Transverse colon (tissue), 4 donors: ENCODE measurements at regions not wholly inside any gene's neighbourhood (a gene's known extent, or its start where the extent isn't known, plus 50 kb on each side); places are given as distances from the start of the nearest gene placed in this dataset.

Source experiments
- DNase-seq: peaks from one replicate; pipeline ENCODE4 v3.0.0-alpha.2; 2019
- H3K27ac ChIP-seq, 4 donors: fragments of 200-600 bp; sonication (generic); 2 replicates each; pipeline ENCODE4 v1.5.1; 2016 to 2018; ENCODE audit warnings: inconsistent platforms in 4 of 4
- H3K27me3 ChIP-seq: fragments of 200-600 bp; sonication (generic); 2 replicates; pipeline ENCODE4 v1.5.1; 2017; ENCODE audit warnings: inconsistent platforms
- H3K36me3 ChIP-seq, 4 donors: fragments of 200-600 bp; sonication (generic); 2 replicates each; pipeline ENCODE4 v1.5.1; 2017 to 2019; ENCODE audit warnings: inconsistent platforms in 4 of 4
- H3K4me1 ChIP-seq, 4 donors: fragments of 200-600 bp; sonication (generic); 2 replicates each; pipeline ENCODE4 v1.5.1; 2017 to 2020; ENCODE audit warnings: inconsistent platforms in 4 of 4
- H3K4me3 ChIP-seq, 4 donors: fragments of 200-600 bp; sonication (generic); 1 replicate in 1 of 4; 2 replicates in 3 of 4; pipeline versions ENCODE4 v1.5.1 to v1.6.1; 2017 to 2019; ENCODE audit warnings: inconsistent platforms in 4 of 4
- H3K9me3 ChIP-seq, 2 donors: fragments of 200-600 bp; sonication (generic); 2 replicates each; pipeline ENCODE4 v1.5.1; 2017 to 2019; ENCODE audit warnings: inconsistent platforms in 2 of 2
- EP300 ChIP-seq: sonication (generic); formaldehyde crosslinking; IDR thresholded peaks from one replicate; pipeline ENCODE4 v1.6.1; 2017; ENCODE audit warnings: antibody characterized with exemption, low read depth
- POLR2A ChIP-seq: fragments of 450-650 bp; IDR thresholded peaks from one replicate; pipeline ENCODE4 v1.6.1; 2016; ENCODE audit warnings: antibody characterized with exemption, mild to moderate bottlenecking, moderate library complexity
- POLR2AphosphoS5 ChIP-seq, 3 donors: sonication (generic); formaldehyde crosslinking; IDR thresholded peaks; one replicate each; pipeline ENCODE4 v1.6.1; 2016; ENCODE audit warnings: antibody characterized with exemption in 3 of 3
- WGBS, 2 donors: methylation state at CpG; one replicate each; pipeline ENCODE4 v1.1.5; 2018; ENCODE audit warnings: low coverage in 1 of 2; 5-methylcytosine and 5-hydroxymethylcytosine counted together
- in situ Hi-C, 4 donors: fragments of 200-750 bp; cut with MboI; loops; one replicate each; pipeline versions ENCODE4 v1.15.0 to v1.15.1; 2017; ENCODE audit warnings: low sequenced_read_pairs in 3 of 4, low pct_ligation_motif_present in 1 of 4, low pct_unique_long_range_greater_than_20kb in 1 of 4
- intact Hi-C: fragments of 100-400 bp; cut with DNase I; formaldehyde crosslinking; loops from one replicate; pipeline ENCODE4 v1.15.1; 2023; ENCODE audit warnings: low total_unique reads
- TF ChIP-seq, protein P1 (sequence below), 5 experiments: fragments of 200-600 bp in 3 of 5; fragments of 450-650 bp in 2 of 5; sonication (generic) in 3 of 5; IDR thresholded peaks; 1 replicate in 2 of 5; 2 replicates in 3 of 5; pipeline ENCODE4 v1.5.1; 2016 to 2017; ENCODE audit warnings: antibody characterized with exemption in 5 of 5, inconsistent platforms in 3 of 5, mild to moderate bottlenecking in 2 of 5, moderate library complexity in 1 of 5

DNA sequence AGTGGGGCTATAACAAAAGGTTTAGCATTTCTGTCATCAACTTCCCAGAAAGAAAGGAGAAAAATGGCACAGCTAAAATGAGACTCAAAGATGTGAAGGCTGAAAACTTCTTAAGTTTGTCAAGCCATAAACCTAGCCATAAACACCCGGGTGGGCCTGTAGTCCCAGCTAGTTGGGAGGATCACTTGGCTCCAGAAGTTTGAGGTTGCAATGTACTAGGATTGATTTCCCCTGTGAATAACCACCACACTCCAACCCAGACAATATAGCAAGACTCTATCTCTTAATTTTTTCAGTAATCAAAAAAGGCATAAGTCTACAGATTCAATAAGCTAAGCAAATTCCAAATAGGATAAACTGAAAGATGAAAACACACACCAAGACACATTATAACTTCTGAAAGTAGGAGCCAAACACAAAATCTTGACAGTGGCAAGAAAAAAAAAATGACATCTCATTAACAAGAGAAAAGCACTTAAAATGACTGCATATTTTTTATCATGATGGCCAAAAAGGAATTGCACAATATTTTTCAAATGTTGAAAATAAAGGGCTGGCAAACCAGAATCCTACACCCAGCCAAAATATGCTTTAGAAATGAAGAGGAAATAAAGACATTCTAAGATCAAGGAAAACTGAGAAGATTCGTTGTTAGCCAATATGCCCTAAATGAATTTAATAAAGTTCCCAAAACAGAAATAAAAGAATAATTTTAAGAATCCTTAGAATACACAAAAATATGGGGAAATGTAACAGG, 308.4 kb downstream of the BRINP1 start:
- TF ChIP-seq EP300 (no peak), POLR2AphosphoS5 (IDR thresholded peaks at IDR 0.05) (no peak), POLR2A (no peak)
- TF ChIP-seq, protein P1, sequence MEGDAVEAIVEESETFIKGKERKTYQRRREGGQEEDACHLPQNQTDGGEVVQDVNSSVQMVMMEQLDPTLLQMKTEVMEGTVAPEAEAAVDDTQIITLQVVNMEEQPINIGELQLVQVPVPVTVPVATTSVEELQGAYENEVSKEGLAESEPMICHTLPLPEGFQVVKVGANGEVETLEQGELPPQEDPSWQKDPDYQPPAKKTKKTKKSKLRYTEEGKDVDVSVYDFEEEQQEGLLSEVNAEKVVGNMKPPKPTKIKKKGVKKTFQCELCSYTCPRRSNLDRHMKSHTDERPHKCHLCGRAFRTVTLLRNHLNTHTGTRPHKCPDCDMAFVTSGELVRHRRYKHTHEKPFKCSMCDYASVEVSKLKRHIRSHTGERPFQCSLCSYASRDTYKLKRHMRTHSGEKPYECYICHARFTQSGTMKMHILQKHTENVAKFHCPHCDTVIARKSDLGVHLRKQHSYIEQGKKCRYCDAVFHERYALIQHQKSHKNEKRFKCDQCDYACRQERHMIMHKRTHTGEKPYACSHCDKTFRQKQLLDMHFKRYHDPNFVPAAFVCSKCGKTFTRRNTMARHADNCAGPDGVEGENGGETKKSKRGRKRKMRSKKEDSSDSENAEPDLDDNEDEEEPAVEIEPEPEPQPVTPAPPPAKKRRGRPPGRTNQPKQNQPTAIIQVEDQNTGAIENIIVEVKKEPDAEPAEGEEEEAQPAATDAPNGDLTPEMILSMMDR (IDR thresholded peaks at IDR 0.05) = no peak
- Histone ChIP-seq H3K27ac (no peak overlapping the region), H3K4me3 (no peak overlapping the region), H3K36me3 (no peaks in the 10 kb centered on the region), H3K9me3 (no peaks in the 10 kb centered on the region), H3K27me3 (no peaks in the 10 kb centered on the region), H3K4me1 (no peaks in the 10 kb centered on the region)
- DNase-seq = no peak
- WGBS, 2 donors = 52 to 56% methylated on average over 2 of the region's 2 CpGs
- intact Hi-C loops (no loop called here), in situ Hi-C loops (no loop called here)

DNA sequence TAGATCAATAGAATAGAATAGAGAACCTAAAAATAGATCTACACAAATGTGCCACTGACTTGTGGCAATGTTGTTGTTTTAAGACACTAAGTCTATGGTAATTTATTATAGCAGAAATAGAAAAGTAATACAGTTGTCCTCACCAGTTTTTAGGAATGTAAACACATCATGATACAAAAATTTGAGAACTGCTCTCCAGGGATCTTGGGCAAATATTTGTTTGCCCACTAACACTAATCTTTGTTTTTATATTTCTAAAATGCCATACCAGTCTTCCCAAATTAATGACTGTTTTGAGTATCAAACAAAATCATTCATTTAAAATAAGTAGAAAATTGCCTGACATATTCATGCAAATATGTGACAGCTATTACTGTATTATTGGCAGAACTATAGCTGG, 297.6 kb downstream of the BRINP1 start:
- no peak for TF ChIP-seq POLR2AphosphoS5 (IDR thresholded peaks at IDR 0.05)
- TF ChIP-seq EP300 = no peak
- TF ChIP-seq, protein P1 (IDR thresholded peaks at IDR 0.05) = no peak
- TF ChIP-seq POLR2A = no peak

DNA sequence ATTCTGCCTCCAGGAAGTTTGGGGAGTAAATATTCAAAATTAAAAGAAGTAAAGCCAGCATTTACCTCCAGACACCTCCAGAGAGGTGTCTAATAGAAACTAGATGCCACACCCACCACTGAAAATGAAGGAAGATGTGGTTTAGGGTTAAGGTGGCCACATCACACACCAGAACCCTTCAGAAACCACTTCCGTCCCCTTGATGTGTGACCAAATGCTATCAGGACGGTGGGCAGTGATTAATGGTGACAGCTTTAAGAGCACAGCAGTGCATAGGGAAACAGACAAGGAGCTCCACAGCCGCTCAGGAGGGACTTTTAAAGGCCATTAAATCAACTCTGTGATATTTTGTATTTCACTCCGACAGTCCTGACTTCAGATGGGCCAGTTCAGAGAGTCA, 295.2 kb downstream of the BRINP1 start:
- Histone ChIP-seq H3K9me3 (no peaks in the 10 kb centered on the region), H3K4me1 (no peaks in the 10 kb centered on the region), H3K27me3 (no peaks in the 10 kb centered on the region), H3K27ac (no peak overlapping the region), H3K4me3 (no peak overlapping the region), H3K36me3 (no peaks in the 10 kb centered on the region)
- 22 to 27% methylated on average over 4 of the region's 4 CpGs for WGBS, 2 donors
- no peak for DNase-seq
- TF ChIP-seq, protein P1 (IDR thresholded peaks at IDR 0.05) = no peak
- TF ChIP-seq POLR2A = no peak
- TF ChIP-seq POLR2AphosphoS5 (IDR thresholded peaks at IDR 0.05) = no peak
- no peak for TF ChIP-seq EP300
- intact Hi-C loops = no loop called here
- in situ Hi-C loops = no loop called here

More for the DNA sequence above, 297.6 kb downstream of the BRINP1 start:
- no peaks in the 10 kb centered on the region for H3K9me3 ChIP-seq
- no peaks in the 10 kb centered on the region for H3K27me3 ChIP-seq
- H3K4me1 ChIP-seq = no peaks in the 10 kb centered on the region
- H3K4me3 ChIP-seq = no peak overlapping the region
- DNase-seq = no peak
- intact Hi-C loops (no loop called here), in situ Hi-C loops (no loop called here)
- no peaks in the 10 kb centered on the region for H3K36me3 ChIP-seq
- no peak overlapping the region for H3K27ac ChIP-seq

DNA sequence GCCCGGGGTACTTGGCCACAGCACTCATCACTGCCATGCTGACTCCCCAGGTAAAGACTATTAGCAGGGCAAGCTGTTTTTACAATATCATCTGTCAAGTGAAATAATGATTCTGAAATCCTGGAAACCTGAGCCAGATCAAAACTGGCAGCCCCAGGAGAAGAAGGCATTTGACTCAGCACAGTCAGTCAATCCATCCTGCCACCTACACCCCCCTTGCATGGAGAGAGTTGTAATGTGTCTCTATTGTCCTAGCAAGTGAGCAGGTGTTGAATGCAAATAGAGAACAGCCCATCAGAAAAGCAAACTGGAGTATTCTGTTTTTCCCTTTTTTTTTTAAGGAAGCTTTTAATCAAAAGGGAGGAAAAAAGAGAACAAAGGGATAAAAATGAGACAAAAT, 291.2 kb downstream of the BRINP1 start:
- H3K27me3 ChIP-seq = no peaks in the 10 kb centered on the region
- H3K36me3 ChIP-seq = no peaks in the 10 kb centered on the region
- H3K4me3 ChIP-seq = no peak overlapping the region
- intact Hi-C loops (no loop called here), in situ Hi-C loops (no loop called here)
- no peaks in the 10 kb centered on the region for H3K9me3 ChIP-seq
- no peak overlapping the region for H3K27ac ChIP-seq
- TF ChIP-seq EP300 = no peak
- TF ChIP-seq POLR2A = no peak
- TF ChIP-seq, protein P1 (IDR thresholded peaks at IDR 0.05) = no peak
- no peak for TF ChIP-seq POLR2AphosphoS5 (IDR thresholded peaks at IDR 0.05)
- no peaks in the 10 kb centered on the region for H3K4me1 ChIP-seq
- 67 to 71% methylated on average over 1 of the region's 1 CpG for WGBS, 2 donors
- DNase-seq = no peak
